PC-9 (cell line): ENCODE measurements at regions not wholly inside any gene's neighbourhood (a gene's known extent, or its start where the extent isn't known, plus 50 kb on each side); places are given as distances from the start of the nearest gene placed in this dataset.
A peak's percentile ranks its signal among the peaks of the same experiment; 100 is the strongest.

Experiments used
- BruUV-seq: library from RNA; stranded (reverse); fragments of 400-500 nt; replicated peaks from 2 replicates; lab custom pipeline; 2021; lab: Mats Ljungman, UMichigan
- CTCF ChIA-PET: fragments of 300-600 bp; sonication (Branson Sonifier 250); formaldehyde crosslinking; loops from one replicate; lab custom pipeline; 2022; ENCODE audit warnings: antibody characterized with exemption; lab: Charles Lee
- POLR2A ChIA-PET: fragments of 300-600 bp; sonication (Branson Sonifier 250); formaldehyde crosslinking; loops from one replicate; lab custom pipeline; 2022; ENCODE audit warnings: antibody characterized with exemption; ENCODE audit not compliant: unreplicated experiment; lab: Charles Lee
- DNase-seq, 2 experiments: peaks; one replicate each; pipeline versions ENCODE4 v3.0.0 to v3.0.0-alpha.2; 2015 to 2022; ENCODE audit warnings: mixed read lengths in 1 of 2
- H2AFZ ChIP-seq: fragments of 200-600 bp; sonication (generic); 2 replicates; pipeline ENCODE4 v1.8.1; 2017; ENCODE audit warnings: antibody characterized with exemption
- H3F3A ChIP-seq: fragments of 200-600 bp; sonication (generic); 2 replicates; pipeline ENCODE4 v1.8.1; 2017; ENCODE audit warnings: antibody characterized with exemption, mild to moderate bottlenecking, low read depth; ENCODE audit not compliant: insufficient read depth
- H3K27ac ChIP-seq: fragments of 200-600 bp; sonication (generic); 2 replicates; pipeline ENCODE4 v1.6.1; 2016; ENCODE audit warnings: mixed run types
- H3K27me3 ChIP-seq: fragments of 200-600 bp; sonication (generic); 2 replicates; pipeline ENCODE4 v1.6.1; 2016; ENCODE audit warnings: low read depth, mixed run types; ENCODE audit not compliant: insufficient read depth
- H3K36me3 ChIP-seq: fragments of 200-600 bp; sonication (generic); 2 replicates; pipeline ENCODE4 v1.6.1; 2016; ENCODE audit warnings: low read depth, mixed run types
- H3K4me1 ChIP-seq: fragments of 200-600 bp; sonication (generic); replicated peaks from 2 replicates; pipeline ENCODE4 v1.6.1; 2016; ENCODE audit warnings: mixed run types; ENCODE audit not compliant: insufficient read depth
- H3K4me2 ChIP-seq: fragments of 200-600 bp; sonication (generic); 2 replicates; pipeline ENCODE4 v1.6.1; 2017; ENCODE audit warnings: mixed run types
- H3K4me3 ChIP-seq: fragments of 200-600 bp; sonication (generic); 2 replicates; pipeline ENCODE4 v1.6.1; 2016; ENCODE audit warnings: mixed run types
- H3K79me2 ChIP-seq: fragments of 200-600 bp; sonication (generic); 2 replicates; pipeline ENCODE4 v1.6.1; 2017; ENCODE audit warnings: low read depth, mixed run types
- H3K9me2 ChIP-seq: fragments of 200-600 bp; sonication (generic); 2 replicates; pipeline ENCODE4 v1.8.1; 2017; ENCODE audit warnings: mild to moderate bottlenecking; ENCODE audit not compliant: insufficient read depth
- H3K9me3 ChIP-seq: fragments of 200-600 bp; sonication (generic); 2 replicates; pipeline ENCODE4 v1.8.1; 2016; ENCODE audit warnings: low read depth; ENCODE audit not compliant: insufficient read depth
- H4K20me1 ChIP-seq: fragments of 200-600 bp; sonication (generic); 2 replicates; pipeline ENCODE4 v1.8.1; 2017; ENCODE audit not compliant: insufficient read depth
- EZH2 ChIP-seq: fragments of 200-600 bp; sonication (generic); IDR thresholded peaks from 2 replicates; pipeline ENCODE4 v1.8.0; 2017; ENCODE audit warnings: antibody characterized with exemption, low read depth
- intact Hi-C: fragments of 100-400 bp; cut with micrococcal nuclease; formaldehyde crosslinking; loops from one replicate; pipeline ENCODE4 v1.10.0; 2022; ENCODE audit not compliant: unreplicated experiment
- TF ChIP-seq, protein P1 (sequence below): fragments of 200-600 bp; sonication (generic); conservative IDR thresholded peaks from 2 replicates; pipeline ENCODE4 v1.6.1; 2017; ENCODE audit warnings: mixed run types, antibody characterized with exemption, mild to moderate bottlenecking, moderate library complexity

DNA sequence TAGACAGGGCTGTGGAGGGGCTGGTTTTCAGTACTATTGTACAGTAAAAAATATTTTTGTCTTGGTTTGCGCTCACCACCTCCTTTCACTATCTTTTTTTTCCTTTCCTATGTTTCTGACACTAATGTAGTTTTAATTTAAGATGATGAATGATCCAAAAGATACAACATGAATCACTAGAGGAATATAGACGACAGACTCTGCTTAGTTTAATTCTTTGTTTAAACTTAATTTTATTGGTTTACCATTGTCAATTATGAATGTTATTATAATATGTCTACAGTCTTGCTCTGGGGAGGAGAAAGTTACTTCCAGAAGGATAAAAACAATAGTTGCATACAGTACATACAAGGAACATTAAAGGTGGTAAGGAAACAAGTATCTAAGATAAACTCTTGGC, 682.4 kb upstream of the ADGRL4 start:
- no peak overlapping the region for H3K4me3 ChIP-seq
- H3K9me2 ChIP-seq, result peaks cover 6% of the 10 kb centered on the region; the same call in 1 of the 2 replicates
- BruUV-seq, result no TSS peak
- no peaks in the 10 kb centered on the region for H3K9me3 ChIP-seq
- intact Hi-C loops, result no loop called here
- POLR2A ChIA-PET, result no interaction called here
- no peaks in the 10 kb centered on the region; the same call in 1 of the 2 replicates for H4K20me1 ChIP-seq
- H3K27me3 ChIP-seq, result no peaks in the 10 kb centered on the region
- no peak for TF ChIP-seq EZH2
- TF ChIP-seq, protein P1, sequence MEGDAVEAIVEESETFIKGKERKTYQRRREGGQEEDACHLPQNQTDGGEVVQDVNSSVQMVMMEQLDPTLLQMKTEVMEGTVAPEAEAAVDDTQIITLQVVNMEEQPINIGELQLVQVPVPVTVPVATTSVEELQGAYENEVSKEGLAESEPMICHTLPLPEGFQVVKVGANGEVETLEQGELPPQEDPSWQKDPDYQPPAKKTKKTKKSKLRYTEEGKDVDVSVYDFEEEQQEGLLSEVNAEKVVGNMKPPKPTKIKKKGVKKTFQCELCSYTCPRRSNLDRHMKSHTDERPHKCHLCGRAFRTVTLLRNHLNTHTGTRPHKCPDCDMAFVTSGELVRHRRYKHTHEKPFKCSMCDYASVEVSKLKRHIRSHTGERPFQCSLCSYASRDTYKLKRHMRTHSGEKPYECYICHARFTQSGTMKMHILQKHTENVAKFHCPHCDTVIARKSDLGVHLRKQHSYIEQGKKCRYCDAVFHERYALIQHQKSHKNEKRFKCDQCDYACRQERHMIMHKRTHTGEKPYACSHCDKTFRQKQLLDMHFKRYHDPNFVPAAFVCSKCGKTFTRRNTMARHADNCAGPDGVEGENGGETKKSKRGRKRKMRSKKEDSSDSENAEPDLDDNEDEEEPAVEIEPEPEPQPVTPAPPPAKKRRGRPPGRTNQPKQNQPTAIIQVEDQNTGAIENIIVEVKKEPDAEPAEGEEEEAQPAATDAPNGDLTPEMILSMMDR, result no peak
- H2AFZ ChIP-seq, result no peak overlapping the region
- H3K4me2 ChIP-seq, result no peak overlapping the region
- no peaks in the 10 kb centered on the region for H3K4me1 ChIP-seq
- no peak for DNase-seq
- no peaks in the 10 kb centered on the region for H3K79me2 ChIP-seq
- CTCF ChIA-PET, result no interaction called here
- H3K27ac ChIP-seq, result no peak overlapping the region
- no peaks in the 10 kb centered on the region for H3K36me3 ChIP-seq
- H3F3A ChIP-seq, result no peaks in the 10 kb centered on the region

DNA sequence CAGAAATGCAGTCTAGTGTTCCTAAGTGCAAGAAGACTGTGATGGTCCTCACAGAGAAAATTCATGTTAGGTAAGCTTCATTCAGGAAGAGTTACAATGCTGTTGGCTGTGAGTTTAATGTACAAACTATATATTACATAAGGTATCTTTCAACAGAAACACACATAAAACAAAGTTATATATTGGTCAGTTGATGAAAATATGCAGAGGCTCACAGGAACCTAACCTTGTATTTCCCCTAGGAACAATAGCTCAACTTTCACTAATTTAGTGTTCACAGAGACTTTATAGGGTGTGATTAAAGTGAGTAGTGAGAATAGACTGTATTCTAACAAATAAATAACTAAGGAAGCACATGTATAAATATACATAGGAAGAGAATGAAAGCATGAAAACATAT, 676.9 kb upstream of the ADGRL4 start:
- no peak overlapping the region for H3K27ac ChIP-seq
- TF ChIP-seq, protein P1, result no peak
- no peak for TF ChIP-seq EZH2
- no TSS peak for BruUV-seq
- ChIA-PET POLR2A (no interaction called here), CTCF (no interaction called here)
- H3K27me3 ChIP-seq, result no peaks in the 10 kb centered on the region
- H3K4me2 ChIP-seq, result no peak overlapping the region
- H3K36me3 ChIP-seq, result no peaks in the 10 kb centered on the region
- no peaks in the 10 kb centered on the region for H3K79me2 ChIP-seq
- no peak overlapping the region for H2AFZ ChIP-seq
- no peaks in the 10 kb centered on the region for H3K4me1 ChIP-seq
- peaks cover 6% of the 10 kb centered on the region; the same call in 1 of the 2 replicates for H3K9me2 ChIP-seq
- H3K4me3 ChIP-seq, result no peak overlapping the region
- no peaks in the 10 kb centered on the region; the same call in 1 of the 2 replicates for H4K20me1 ChIP-seq
- intact Hi-C loops, result no loop called here
- H3F3A ChIP-seq, result no peaks in the 10 kb centered on the region
- no peaks in the 10 kb centered on the region for H3K9me3 ChIP-seq
- no peak for DNase-seq

DNA sequence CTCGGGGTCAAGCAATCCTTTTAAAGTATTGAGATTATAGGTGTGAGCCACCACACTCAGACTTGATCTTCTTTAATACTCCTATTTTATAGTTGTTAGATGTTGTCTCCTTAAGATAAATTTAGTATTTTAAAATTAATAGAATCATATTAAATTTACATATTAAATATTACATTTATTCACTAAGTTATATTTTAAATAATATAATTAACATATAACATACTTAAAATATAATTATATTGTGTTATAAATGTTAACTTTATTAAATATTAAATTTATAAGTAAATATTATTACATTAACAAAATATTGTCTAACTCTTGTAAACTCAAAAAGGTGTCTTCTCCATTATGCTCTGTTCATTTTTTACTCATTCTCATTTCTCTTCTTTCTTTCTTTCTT, 675.9 kb upstream of the ADGRL4 start:
- no TSS peak for BruUV-seq
- POLR2A ChIA-PET, result no interaction called here

More for the DNA sequence above, 675.9 kb upstream of the ADGRL4 start:
- Histone ChIP-seq H3K79me2 (no peaks in the 10 kb centered on the region), H3K4me2 (no peak overlapping the region), H3K9me2 (peaks cover 6% of the 10 kb centered on the region; the same call in 1 of the 2 replicates), H3K27ac (no peak overlapping the region), H3K9me3 (no peaks in the 10 kb centered on the region), H3K4me3 (no peak overlapping the region), H3K36me3 (no peaks in the 10 kb centered on the region), H4K20me1 (no peaks in the 10 kb centered on the region; the same call in 1 of the 2 replicates), H3K4me1 (no peaks in the 10 kb centered on the region), H3F3A (no peaks in the 10 kb centered on the region), H3K27me3 (no peaks in the 10 kb centered on the region), H2AFZ (0 out of 2 replicates have a peak overlapping the region, but pooled peaks have one; percentile 25)
- intact Hi-C loops, result no loop called here
- TF ChIP-seq, protein P1, result no peak
- no peak for TF ChIP-seq EZH2
- CTCF ChIA-PET, result no interaction called here
- DNase-seq, result no peak
